DOHH2 (cell line): ENCODE measurements at regions not wholly inside any gene's neighbourhood (a gene's known extent, or its start where the extent isn't known, plus 50 kb on each side); places are given as distances from the start of the nearest gene placed in this dataset.

Experiments
- H3F3A ChIP-seq: fragments of 200-600 bp; sonication (generic), shearing (Covaris generic); 2 replicates; pipeline ENCODE4 v1.6.0; 2016; ENCODE audit warnings: antibody characterized with exemption, mild to moderate bottlenecking; ENCODE audit not compliant: control insufficient read depth, insufficient read depth
- H3K27ac ChIP-seq: fragments of 200-600 bp; sonication (generic); 2 replicates; pipeline ENCODE4 v1.5.1; 2014; ENCODE audit warnings: low read depth, mild to moderate bottlenecking, low read length, moderate library complexity
- H3K27me3 ChIP-seq: fragments of 200-600 bp; sonication (generic); 2 replicates; pipeline ENCODE4 v1.6.1; 2014; ENCODE audit warnings: mild to moderate bottlenecking, low read length, mixed read lengths; ENCODE audit not compliant: control insufficient read depth
- H3K36me3 ChIP-seq: fragments of 200-600 bp; sonication (generic); 2 replicates; pipeline ENCODE4 v1.6.1; 2014; ENCODE audit warnings: mild to moderate bottlenecking, low read length, moderate library complexity, mixed read lengths; ENCODE audit not compliant: control insufficient read depth
- H3K4me1 ChIP-seq: fragments of 200-600 bp; sonication (generic); 2 replicates; pipeline ENCODE4 v1.6.1; 2014; ENCODE audit warnings: mild to moderate bottlenecking, low read length, mixed read lengths; ENCODE audit not compliant: control insufficient read depth
- H3K4me2 ChIP-seq: fragments of 200-600 bp; sonication (generic); 2 replicates; pipeline ENCODE4 v1.6.0; 2014; ENCODE audit warnings: mild to moderate bottlenecking, low read length, moderate library complexity
- H3K4me3 ChIP-seq: fragments of 200-600 bp; sonication (generic); 2 replicates; pipeline ENCODE4 v1.5.1; 2014; ENCODE audit warnings: mild to moderate bottlenecking, low read length, mixed read lengths
- H3K79me2 ChIP-seq: fragments of 200-600 bp; sonication (generic); 2 replicates; pipeline ENCODE4 v1.6.1; 2014; ENCODE audit warnings: mild to moderate bottlenecking, low read length, mixed read lengths; ENCODE audit not compliant: control insufficient read depth
- H3K9me2 ChIP-seq: fragments of 200-600 bp; sonication (generic); replicated peaks from 2 replicates; pipeline ENCODE4 v1.6.1; 2014; ENCODE audit warnings: mild to moderate bottlenecking, low read length, mixed read lengths; ENCODE audit not compliant: control insufficient read depth
- H3K9me3 ChIP-seq: fragments of 200-600 bp; sonication (generic); 2 replicates; pipeline ENCODE4 v1.6.1; 2014; ENCODE audit warnings: antibody characterized with exemption, low read length, mixed read lengths; ENCODE audit not compliant: control insufficient read depth, insufficient read depth
- H4K20me1 ChIP-seq: fragments of 200-600 bp; sonication (generic); 2 replicates; pipeline ENCODE4 v1.6.0; 2014; ENCODE audit warnings: low read depth, mild to moderate bottlenecking, antibody characterized with exemption, low read length, moderate library complexity; ENCODE audit not compliant: control insufficient read depth, insufficient read depth
- CTCF ChIP-seq: fragments of 200-600 bp; sonication (generic); IDR thresholded peaks from one replicate; pipeline ENCODE4 v1.5.1; 2014; ENCODE audit warnings: antibody characterized with exemption, mild to moderate bottlenecking, low read depth, low read length; ENCODE audit not compliant: poor library complexity, severe bottlenecking
- EZH2phosphoT487 ChIP-seq: fragments of 200-600 bp; sonication (generic); IDR thresholded peaks from 2 replicates; pipeline ENCODE4 v1.6.1; 2017; ENCODE audit warnings: borderline replicate concordance, mild to moderate bottlenecking, antibody characterized with exemption, low read length, moderate library complexity, mixed read lengths

- H3K36me3 ChIP-seq, result no peaks in the 10 kb centered on the region
- H3K9me2 ChIP-seq, result no peaks in the 10 kb centered on the region
- no peak overlapping the region for H3K27ac ChIP-seq
- H3K4me1 ChIP-seq, result no peaks in the 10 kb centered on the region
- no peaks in the 10 kb centered on the region for H3K27me3 ChIP-seq
- H3K4me3 ChIP-seq, result no peak overlapping the region
- no peaks in the 10 kb centered on the region for H4K20me1 ChIP-seq
- H3K4me2 ChIP-seq, result no peak overlapping the region
- no peaks in the 10 kb centered on the region for H3K79me2 ChIP-seq
- no peaks in the 10 kb centered on the region for H3K9me3 ChIP-seq
- H3F3A ChIP-seq, result no peaks in the 10 kb centered on the region
- no peak for TF ChIP-seq CTCF
- TF ChIP-seq EZH2phosphoT487, result no peak
These were observed 111.6 kb downstream of the MAGEE2 start for GRCh38 chrX:75673468-75673867.

- Histone ChIP-seq H3K27me3 (no peaks in the 10 kb centered on the region), H3F3A (no peaks in the 10 kb centered on the region), H3K4me1 (no peaks in the 10 kb centered on the region), H3K9me3 (no peaks in the 10 kb centered on the region), H3K36me3 (no peaks in the 10 kb centered on the region), H4K20me1 (no peaks in the 10 kb centered on the region), H3K4me2 (no peak overlapping the region), H3K4me3 (no peak overlapping the region), H3K9me2 (no peaks in the 10 kb centered on the region), H3K79me2 (no peaks in the 10 kb centered on the region), H3K27ac (no peak overlapping the region)
- TF ChIP-seq EZH2phosphoT487, result no peak
- TF ChIP-seq CTCF, result no peak
These were observed 129.4 kb downstream of the MAGEE2 start for GRCh38 chrX:75655627-75656026.

- no peaks in the 10 kb centered on the region for H3K9me3 ChIP-seq
- TF ChIP-seq CTCF (no peak), EZH2phosphoT487 (no peak)
- no peaks in the 10 kb centered on the region for H4K20me1 ChIP-seq
These were observed 127.0 kb upstream of the ZDHHC15 start for GRCh38 chrX:75649829-75650228.

More at GRCh38 chrX:75649829-75650228, 127.0 kb upstream of the ZDHHC15 start:
- Histone ChIP-seq H3K4me1 (no peaks in the 10 kb centered on the region), H3K36me3 (no peaks in the 10 kb centered on the region), H3K27me3 (no peaks in the 10 kb centered on the region), H3F3A (no peaks in the 10 kb centered on the region), H3K79me2 (no peaks in the 10 kb centered on the region), H3K4me2 (no peak overlapping the region), H3K9me2 (no peaks in the 10 kb centered on the region), H3K27ac (no peak overlapping the region), H3K4me3 (no peak overlapping the region)
